ENCODE measurements at regions not wholly inside any gene's neighbourhood (a gene's known extent, or its start where the extent isn't known, plus 50 kb on each side); places are given as distances from the start of the nearest gene placed in this dataset.

DNA sequence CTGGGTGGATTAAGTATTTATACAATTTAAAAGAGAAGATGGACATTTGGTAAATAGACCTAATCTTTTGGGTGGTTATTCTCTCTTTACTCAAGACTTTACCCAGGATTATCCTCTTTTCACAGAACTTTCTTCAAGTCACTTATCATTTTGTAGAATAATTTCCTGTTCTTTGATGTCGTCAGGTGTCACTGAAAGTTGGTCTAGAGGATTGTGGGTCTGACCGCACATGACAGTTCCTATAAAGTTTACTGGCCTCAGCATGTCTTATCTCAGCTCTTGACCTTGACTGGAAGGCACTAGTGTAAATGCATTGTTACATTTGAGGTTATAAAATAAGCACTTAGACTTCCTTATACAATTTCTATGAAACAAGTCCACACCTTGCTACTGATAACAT lies 139.9 kb upstream of the SLC4A4 start:
- TF ChIP-seq ZNF274 (IDR thresholded peaks at IDR 0.05; ENCODE audit: low read depth, low read length) (no peak), YY1 (IDR thresholded peaks at IDR 0.05; ENCODE audit: insufficient read depth, insufficient read length) (no peak)

All from NT2/D1 (cell line).